SU-DHL-6 (cell line): ENCODE measurements at regions not wholly inside any gene's neighbourhood (a gene's known extent, or its start where the extent isn't known, plus 50 kb on each side); places are given as distances from the start of the nearest gene placed in this dataset.

ENCODE experiments used
- H2AFZ ChIP-seq: fragments of 200-600 bp; sonication (generic); 2 replicates; pipeline ENCODE4 v1.6.1; 2014; ENCODE audit warnings: low read depth, mild to moderate bottlenecking, moderate library complexity, mixed read lengths, antibody characterized with exemption, low read length; ENCODE audit not compliant: severe bottlenecking
- H3F3A ChIP-seq: fragments of 200-600 bp; shearing (Covaris generic); 2 replicates; pipeline ENCODE4 v1.6.0; 2016; ENCODE audit warnings: antibody characterized with exemption, mild to moderate bottlenecking; ENCODE audit not compliant: insufficient read depth
- H3K27ac ChIP-seq: fragments of 200-600 bp; sonication (generic); 2 replicates; pipeline ENCODE4 v1.5.1; 2016; ENCODE audit warnings: low read depth, mild to moderate bottlenecking, low read length, moderate library complexity, mixed read lengths
- H3K27me3 ChIP-seq: fragments of 200-600 bp; sonication (generic), shearing (Covaris generic); 2 replicates; pipeline ENCODE4 v1.6.0; 2014; ENCODE audit warnings: mild to moderate bottlenecking, low read length
- H3K36me3 ChIP-seq: fragments of 200-600 bp; sonication (generic); 2 replicates; pipeline ENCODE4 v1.6.1; 2014; ENCODE audit warnings: mild to moderate bottlenecking, low read length, mixed read lengths
- H3K4me2 ChIP-seq: fragments of 300-600, 200-600 bp; shearing (Covaris generic), sonication (generic); 2 replicates; pipeline ENCODE4 v1.6.0; 2014; ENCODE audit warnings: low read length, low read depth, mild to moderate bottlenecking; ENCODE audit not compliant: poor library complexity, severe bottlenecking
- H3K4me3 ChIP-seq: fragments of 200-600 bp; sonication (generic); 2 replicates; pipeline ENCODE4 v1.5.1; 2014; ENCODE audit warnings: antibody characterized with exemption, low read length, mild to moderate bottlenecking, mixed read lengths; ENCODE audit not compliant: insufficient read depth, poor library complexity, severe bottlenecking
- H3K79me2 ChIP-seq: fragments of 200-600 bp; sonication (generic); 2 replicates; pipeline ENCODE4 v1.6.1; 2014; ENCODE audit warnings: mild to moderate bottlenecking, low read length, moderate library complexity; ENCODE audit not compliant: insufficient read depth
- H3K9ac ChIP-seq: fragments of 200-600 bp; sonication (generic); 2 replicates; pipeline ENCODE4 v1.7.0; 2014; ENCODE audit warnings: mild to moderate bottlenecking, low read length
- H3K9me2 ChIP-seq: fragments of 200-600 bp; sonication (generic); replicated peaks from 2 replicates; pipeline ENCODE4 v1.6.1; 2014; ENCODE audit warnings: low read length; ENCODE audit not compliant: insufficient read depth
- H3K9me3 ChIP-seq: fragments of 200-600 bp; sonication (generic); 2 replicates; pipeline ENCODE4 v1.6.1; 2014; ENCODE audit warnings: low read length, mixed read lengths; ENCODE audit not compliant: insufficient read depth
- H4K20me1 ChIP-seq: fragments of 200-600 bp; sonication (generic); 2 replicates; pipeline ENCODE4 v1.6.1; 2014; ENCODE audit warnings: low read depth, mild to moderate bottlenecking, antibody characterized with exemption, low read length, moderate library complexity, mixed read lengths
- EZH2phosphoT487 ChIP-seq: fragments of 200-600 bp; sonication (generic), shearing (Covaris generic); conservative IDR thresholded peaks from 2 replicates; pipeline ENCODE4 v1.6.1; 2018; ENCODE audit warnings: mild to moderate bottlenecking, antibody characterized with exemption, low read length, moderate library complexity, mixed read lengths
- TF ChIP-seq, protein P1 (sequence below): fragments of 200-600 bp; sonication (generic); IDR thresholded peaks from one replicate; pipeline ENCODE4 v1.5.1; 2017; ENCODE audit warnings: antibody characterized with exemption, mild to moderate bottlenecking, low read length, moderate library complexity; ENCODE audit not compliant: insufficient read depth, poor library complexity, severe bottlenecking

DNA sequence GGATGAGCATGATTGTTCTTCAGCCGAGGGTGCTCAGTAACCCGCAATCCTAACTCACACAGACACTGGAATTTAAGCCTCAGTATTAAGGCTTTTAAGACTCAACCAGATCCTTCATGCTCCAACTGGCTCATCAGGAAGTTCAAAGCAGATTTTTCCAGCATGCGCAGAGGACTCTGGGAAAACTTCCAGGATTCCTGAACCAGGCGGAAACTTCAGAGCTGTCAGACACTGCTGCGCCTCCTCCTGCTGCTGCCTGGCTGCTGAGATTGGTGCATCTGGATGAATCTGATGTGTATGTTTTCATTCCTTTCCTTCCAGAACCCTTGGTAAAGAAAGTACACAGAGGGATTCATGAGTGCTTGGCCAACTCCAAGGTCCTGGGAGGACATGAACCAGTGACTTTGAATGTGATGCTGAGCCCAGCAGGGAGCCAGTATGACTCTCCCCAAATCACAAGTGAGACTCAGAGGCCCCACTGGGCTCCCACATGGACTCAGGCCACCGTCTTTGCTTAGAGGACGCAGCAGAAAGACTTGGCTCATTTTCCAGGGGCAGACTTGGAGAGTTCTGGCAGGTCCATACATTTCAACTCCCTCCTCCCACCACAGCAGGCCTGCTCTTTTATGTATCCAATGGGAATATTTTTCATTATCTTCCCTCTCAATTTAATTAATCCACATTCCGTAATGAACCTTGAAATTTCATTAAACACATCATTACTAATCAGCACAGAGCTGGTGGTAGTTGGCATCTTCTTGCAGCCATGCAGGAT lies 143.5 kb upstream of the HDAC4 start:
- Histone ChIP-seq H3K27me3 (no peaks in the 10 kb centered on the region; the same call in 1 of the 2 replicates), H3K27ac (no peak overlapping the region), H3K4me3 (no peak overlapping the region), H3K79me2 (no peaks in the 10 kb centered on the region), H3K9ac (no peak overlapping the region), H3K9me2 (no peaks in the 10 kb centered on the region), H3K9me3 (no peaks in the 10 kb centered on the region), H3F3A (no peaks in the 10 kb centered on the region), H3K36me3 (no peaks in the 10 kb centered on the region), H4K20me1 (no peaks in the 10 kb centered on the region), H3K4me2 (no peak overlapping the region), H2AFZ (no peak overlapping the region)
- no peak for TF ChIP-seq EZH2phosphoT487
- TF ChIP-seq, protein P1, sequence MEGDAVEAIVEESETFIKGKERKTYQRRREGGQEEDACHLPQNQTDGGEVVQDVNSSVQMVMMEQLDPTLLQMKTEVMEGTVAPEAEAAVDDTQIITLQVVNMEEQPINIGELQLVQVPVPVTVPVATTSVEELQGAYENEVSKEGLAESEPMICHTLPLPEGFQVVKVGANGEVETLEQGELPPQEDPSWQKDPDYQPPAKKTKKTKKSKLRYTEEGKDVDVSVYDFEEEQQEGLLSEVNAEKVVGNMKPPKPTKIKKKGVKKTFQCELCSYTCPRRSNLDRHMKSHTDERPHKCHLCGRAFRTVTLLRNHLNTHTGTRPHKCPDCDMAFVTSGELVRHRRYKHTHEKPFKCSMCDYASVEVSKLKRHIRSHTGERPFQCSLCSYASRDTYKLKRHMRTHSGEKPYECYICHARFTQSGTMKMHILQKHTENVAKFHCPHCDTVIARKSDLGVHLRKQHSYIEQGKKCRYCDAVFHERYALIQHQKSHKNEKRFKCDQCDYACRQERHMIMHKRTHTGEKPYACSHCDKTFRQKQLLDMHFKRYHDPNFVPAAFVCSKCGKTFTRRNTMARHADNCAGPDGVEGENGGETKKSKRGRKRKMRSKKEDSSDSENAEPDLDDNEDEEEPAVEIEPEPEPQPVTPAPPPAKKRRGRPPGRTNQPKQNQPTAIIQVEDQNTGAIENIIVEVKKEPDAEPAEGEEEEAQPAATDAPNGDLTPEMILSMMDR = no peak

GRCh38 chr2:239543702-239544101 lies 142.9 kb upstream of the HDAC4 start:
- Histone ChIP-seq H3K4me3 (no peak overlapping the region), H3K79me2 (no peaks in the 10 kb centered on the region), H3K27me3 (no peaks in the 10 kb centered on the region; the same call in 1 of the 2 replicates), H4K20me1 (no peaks in the 10 kb centered on the region), H3F3A (no peaks in the 10 kb centered on the region), H3K27ac (no peak overlapping the region), H3K4me2 (no peak overlapping the region), H3K9ac (no peak overlapping the region), H3K9me2 (no peaks in the 10 kb centered on the region), H2AFZ (no peak overlapping the region), H3K9me3 (no peaks in the 10 kb centered on the region), H3K36me3 (no peaks in the 10 kb centered on the region)
- no peak for TF ChIP-seq EZH2phosphoT487
- TF ChIP-seq, protein P1 = no peak

- no peaks in the 10 kb centered on the region for H3K9me3 ChIP-seq
- H3K9me2 ChIP-seq = no peaks in the 10 kb centered on the region
- no peak overlapping the region for H2AFZ ChIP-seq
- H3K27me3 ChIP-seq = no peaks in the 10 kb centered on the region; the same call in 1 of the 2 replicates
- H3K36me3 ChIP-seq = no peaks in the 10 kb centered on the region
- H3K27ac ChIP-seq = no peak overlapping the region
- no peaks in the 10 kb centered on the region for H3F3A ChIP-seq
- H4K20me1 ChIP-seq = no peaks in the 10 kb centered on the region
- H3K9ac ChIP-seq = no peak overlapping the region
- no peak overlapping the region for H3K4me3 ChIP-seq
- no peaks in the 10 kb centered on the region for H3K79me2 ChIP-seq
- TF ChIP-seq, protein P1 = no peak
- TF ChIP-seq EZH2phosphoT487 = no peak
- no peak overlapping the region for H3K4me2 ChIP-seq
Observed at GRCh38 chr2:239540174-239540573, 139.4 kb upstream of the HDAC4 start.
